GM19452 (cell line): ENCODE measurements at regions not wholly inside any gene's neighbourhood (a gene's known extent, or its start where the extent isn't known, plus 50 kb on each side); places are given as distances from the start of the nearest gene placed in this dataset.

Experiments used
- ATAC-seq: cut with Tn5 transposase; IDR thresholded peaks from one replicate; pipeline ENCODE4 v1.9.1; 2021; ENCODE audit not compliant: unreplicated experiment

GRCh38 chr3:88209356-88209755 lies 59.6 kb downstream of the C3orf38 start:
- ATAC-seq: no peak

DNA sequence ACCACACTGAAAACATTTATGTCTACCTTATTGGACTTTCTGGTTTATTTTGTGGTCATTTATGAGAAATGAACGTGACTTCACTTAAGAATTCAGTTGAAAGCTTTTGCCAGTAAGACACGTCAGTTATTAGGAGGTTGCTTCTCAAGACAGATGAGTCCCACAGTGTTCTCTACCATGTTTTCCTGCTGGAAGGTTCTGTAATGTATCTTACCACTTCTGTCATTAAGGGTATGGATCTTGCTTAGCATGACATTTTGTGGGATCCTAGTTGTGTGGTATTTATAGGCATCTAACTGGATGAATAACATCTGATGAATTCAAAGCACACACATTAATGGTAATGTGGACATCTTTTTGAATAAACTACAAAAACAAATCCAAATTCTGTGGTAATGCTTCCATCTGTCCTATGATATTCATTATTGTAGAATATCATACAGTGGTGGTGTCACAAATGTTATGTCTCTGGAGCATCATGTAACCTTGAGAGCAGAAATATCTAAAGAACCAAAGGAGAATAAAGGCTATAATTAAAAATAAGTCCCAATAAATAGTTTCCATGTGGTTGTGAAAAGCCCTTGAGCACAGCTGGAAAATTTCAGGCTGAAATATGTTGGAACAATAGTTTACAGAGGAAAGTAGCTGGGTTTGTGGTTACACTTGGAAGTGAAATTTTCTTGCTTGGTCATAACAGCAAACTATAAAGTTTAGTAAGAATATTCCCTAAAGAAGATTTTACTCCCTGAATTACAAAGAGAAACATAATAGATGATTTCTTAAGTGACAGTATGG lies 61.5 kb downstream of the C3orf38 start:
- no peak for ATAC-seq

DNA sequence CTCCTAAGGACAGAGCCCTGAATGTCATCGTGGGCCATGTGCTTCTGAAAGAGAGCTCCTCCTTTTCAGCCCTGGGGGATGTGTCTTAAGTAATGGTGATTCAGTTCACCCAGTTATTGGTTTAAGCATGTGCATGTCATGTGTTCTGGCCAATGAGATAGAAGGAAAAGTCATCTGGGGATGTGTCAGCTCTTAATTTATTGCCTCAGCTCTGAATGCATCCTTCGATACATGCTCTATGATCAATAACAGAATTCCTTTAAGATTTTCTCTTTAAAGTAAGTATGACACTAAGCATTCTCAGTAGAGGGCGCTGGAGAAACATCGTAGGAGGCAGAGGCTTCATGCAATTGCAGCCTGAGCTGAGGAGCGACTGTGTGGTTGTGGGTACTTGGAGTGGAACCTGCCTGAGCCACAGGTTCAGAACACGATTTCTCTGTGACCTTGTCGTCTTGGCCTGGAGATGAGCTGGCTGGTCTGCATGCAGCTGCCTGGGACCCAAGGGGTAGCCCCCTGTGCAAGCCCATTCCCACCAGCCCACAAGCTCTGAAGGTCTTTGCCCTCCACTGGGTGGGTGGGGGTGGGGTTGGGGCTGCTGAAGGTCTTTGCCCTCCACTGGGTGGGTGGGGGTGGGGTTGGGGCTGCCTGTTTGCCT lies 69.5 kb downstream of the C3orf38 start:
- ATAC-seq: peak; percentile 58

DNA sequence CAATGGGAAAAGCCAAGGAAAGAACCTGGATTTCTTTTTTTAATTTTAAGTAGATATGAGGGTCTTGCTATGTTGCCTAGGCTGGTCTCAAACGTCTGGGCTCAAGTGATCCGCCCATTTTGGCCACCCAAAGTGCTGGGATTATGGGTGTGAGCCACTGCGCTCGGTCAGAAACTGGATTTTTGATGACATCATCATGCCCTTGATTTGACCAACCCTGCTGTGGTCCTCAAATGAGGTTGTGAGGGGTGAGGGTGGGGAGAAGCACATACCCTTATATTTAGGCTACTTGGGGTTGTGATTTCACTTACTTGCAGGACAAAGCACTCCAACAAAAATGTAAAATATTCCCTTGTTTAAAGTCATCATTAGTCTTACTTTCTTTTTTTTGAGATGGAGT lies 70.4 kb downstream of the C3orf38 start:
- no peak for ATAC-seq

GRCh38 chr3:88221726-88222125 lies 72.0 kb downstream of the C3orf38 start:
- no peak for ATAC-seq

DNA sequence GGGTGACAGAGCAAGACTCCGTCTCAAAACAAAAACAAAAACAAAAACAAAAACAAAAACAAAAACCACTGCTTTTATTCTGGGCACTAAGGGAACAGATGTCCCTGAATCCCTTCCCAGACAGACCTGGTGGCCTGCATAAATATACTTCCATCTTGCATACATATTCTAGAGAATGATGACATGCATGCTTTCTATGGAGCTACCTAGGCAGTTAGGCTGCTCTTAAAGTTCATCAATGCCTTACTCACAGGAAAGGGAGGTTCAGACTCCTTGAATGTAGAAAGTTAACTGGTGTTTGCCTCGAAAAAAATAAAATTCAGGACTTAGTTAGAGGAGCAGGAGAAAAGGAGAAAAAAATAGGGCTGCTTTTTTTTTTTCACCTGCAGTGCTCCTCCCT lies 72.6 kb downstream of the C3orf38 start:
- no peak for ATAC-seq

- no peak for ATAC-seq
Observed at GRCh38 chr3:88225326-88226008, 75.7 kb downstream of the C3orf38 start.

GRCh38 chr3:88226910-88227309 lies 77.2 kb downstream of the C3orf38 start:
- no peak for ATAC-seq

DNA sequence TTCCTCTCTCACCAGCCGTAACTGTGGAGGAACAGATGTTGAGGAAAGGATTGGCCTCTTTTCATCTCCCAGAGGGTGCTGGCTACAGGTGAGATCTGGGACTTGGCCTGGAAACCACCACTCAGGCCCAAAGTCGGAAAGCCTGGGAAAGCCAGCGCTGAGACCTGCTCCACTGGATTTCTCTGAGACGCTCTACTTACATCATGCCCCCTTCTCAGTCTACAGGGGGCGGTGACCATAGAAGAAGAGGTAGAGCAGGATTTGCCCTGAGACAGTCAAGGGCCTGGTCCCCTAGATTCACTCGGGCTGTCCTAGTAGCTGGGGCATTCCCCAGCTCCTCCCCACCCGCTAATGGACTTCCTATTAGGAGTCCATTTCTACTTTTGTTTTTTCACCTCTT lies 80.9 kb downstream of the C3orf38 start:
- ATAC-seq: no peak

DNA sequence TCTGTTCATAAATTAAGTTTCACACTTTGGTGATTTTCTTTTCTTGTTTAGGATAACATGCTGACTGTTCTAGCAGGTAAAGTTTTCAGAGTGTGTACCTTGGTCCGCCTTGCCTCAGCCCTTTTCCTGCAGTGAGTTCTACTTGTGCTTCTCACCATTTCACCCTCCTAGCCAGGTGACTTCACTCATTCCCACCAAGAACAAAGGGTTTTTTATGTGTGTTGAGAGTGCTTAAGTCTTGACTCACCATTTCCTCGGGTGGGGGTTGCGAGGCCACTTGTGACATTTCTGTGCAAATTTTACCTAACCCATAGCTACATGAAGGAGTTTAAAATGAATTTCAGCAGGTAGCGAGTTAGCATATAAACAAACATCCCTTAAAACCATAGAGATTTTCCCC lies 81.4 kb downstream of the C3orf38 start:
- ATAC-seq: no peak

DNA sequence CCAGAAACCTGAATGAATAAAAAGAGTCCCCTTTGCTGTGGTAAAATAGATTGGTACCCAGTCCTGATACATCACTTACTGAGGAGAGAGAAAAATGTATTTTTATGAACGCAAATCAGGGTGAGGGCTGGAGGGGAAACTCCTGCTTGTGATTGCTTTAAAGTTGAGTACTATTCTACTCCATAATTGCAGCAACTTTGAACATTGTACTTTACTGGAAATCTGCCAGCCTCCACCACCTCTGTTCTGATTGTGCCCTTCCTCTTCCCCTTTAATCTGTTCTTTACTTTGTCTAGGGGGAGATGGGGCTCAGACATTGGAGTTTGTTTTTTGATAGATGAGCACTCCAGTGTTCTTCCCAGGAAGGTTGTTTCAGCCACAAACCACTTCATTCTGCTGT lies 81.9 kb downstream of the C3orf38 start:
- no peak for ATAC-seq

GRCh38 chr3:88235102-88235501 lies 85.3 kb downstream of the C3orf38 start:
- no peak for ATAC-seq

- no peak for ATAC-seq
Observed at GRCh38 chr3:88239870-88240269, 90.1 kb downstream of the C3orf38 start.

DNA sequence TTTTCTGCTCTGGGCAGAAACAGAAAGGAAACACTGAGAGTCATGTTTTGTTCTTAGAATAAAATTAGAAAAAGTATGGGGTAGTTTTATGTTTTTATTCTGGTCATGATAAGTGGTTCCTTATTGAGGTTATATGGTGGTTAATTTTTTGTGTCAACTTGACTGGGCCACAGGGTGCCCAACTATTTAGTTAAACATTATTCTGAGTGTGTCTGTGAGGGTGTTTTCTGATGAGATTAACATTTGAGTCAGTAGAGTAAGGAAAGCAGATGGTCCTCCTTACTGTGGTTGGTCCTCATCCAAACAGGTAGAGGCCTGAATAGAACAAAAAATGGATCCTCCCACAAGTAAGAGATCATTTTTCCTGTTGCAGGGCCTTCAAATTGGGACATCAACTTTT lies 98.9 kb downstream of the C3orf38 start:
- ATAC-seq: no peak

GRCh38 chr3:88259045-88259444 lies 109.3 kb downstream of the C3orf38 start:
- no peak for ATAC-seq

GRCh38 chr3:88262527-88262926 lies 112.8 kb downstream of the C3orf38 start:
- ATAC-seq: no peak

DNA sequence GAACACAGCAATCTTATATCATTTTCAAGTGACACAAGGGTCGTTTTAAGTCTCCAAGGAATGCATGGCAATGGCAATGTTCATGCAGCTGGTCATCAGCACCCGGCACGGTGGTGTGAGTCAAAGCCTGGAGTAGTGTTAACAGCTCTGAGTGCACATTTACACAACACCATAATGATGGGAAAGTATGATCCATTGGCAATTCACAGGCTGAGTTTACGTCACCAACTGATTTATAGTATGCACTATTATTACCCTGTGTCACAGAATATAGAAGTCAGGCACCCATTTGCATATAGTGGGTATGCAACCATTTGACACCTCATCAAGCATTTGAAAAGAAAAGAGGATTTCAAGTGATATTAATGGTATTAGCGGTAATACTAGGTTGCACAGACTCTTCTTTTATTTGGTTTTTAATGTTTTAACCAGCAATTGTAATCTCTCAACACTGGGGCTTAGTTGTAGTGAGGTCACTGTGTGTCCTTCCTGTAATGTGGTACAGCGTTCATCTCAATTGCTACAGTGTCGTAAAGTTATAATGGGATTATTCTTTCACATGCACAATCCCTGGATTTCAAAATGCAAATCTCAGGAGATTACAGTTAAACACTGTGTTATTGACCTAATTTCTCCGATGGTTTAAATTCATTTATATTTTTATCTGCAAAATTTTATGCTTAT lies 113.8 kb downstream of the C3orf38 start:
- no peak for ATAC-seq

DNA sequence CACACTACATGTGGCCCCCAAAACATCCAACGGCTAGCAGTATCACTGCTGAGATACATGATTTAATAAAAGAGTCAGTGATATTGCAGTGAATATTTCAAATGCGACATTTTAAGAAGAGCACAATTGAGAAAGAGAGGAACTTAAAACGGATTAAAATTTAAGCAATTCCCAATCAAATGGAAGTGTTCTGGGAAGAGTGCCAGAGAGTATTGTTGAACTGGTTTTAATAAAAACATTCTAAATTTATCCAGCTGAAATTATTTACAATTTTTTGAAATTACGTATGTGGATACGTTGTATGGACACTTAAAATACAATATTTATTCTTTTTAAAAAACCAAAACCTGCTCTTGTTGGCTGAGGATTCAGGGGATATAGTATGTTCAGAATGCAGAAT lies 117.7 kb downstream of the C3orf38 start:
- no peak for ATAC-seq

GRCh38 chr3:88267847-88268246 lies 118.1 kb downstream of the C3orf38 start:
- no peak for ATAC-seq

DNA sequence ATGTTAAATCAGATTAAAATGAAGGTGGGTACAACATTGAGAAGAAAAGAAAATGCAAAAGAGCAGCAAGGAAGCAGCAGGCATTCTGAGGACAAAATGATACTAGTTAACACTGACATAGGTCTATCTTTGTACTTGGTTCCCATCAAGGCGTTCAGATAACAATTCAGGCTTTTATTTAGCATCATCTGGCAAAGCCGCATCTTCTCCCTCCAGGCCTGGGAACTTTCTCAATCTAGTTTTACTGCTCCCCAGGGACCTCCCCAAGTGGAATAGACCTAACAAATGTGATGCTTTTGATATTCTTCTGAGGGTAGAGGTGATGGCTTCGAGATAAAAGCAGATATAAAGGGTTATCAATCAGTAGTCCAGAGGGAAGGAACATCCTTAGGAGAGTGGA lies 130.6 kb downstream of the C3orf38 start:
- no peak for ATAC-seq

- ATAC-seq: no peak
Observed at GRCh38 chr3:88282528-88283241, 132.9 kb downstream of the C3orf38 start.
